GM23338 (cell line): ENCODE measurements at regions not wholly inside any gene's neighbourhood (a gene's known extent, or its start where the extent isn't known, plus 50 kb on each side); places are given as distances from the start of the nearest gene placed in this dataset.

Source experiments
- ATAC-seq: fragments of 200-7000 bp; cut with Tn5 transposase; 3 replicates; pipeline ENCODE4 v1.9.1; 2020
- DNase-seq: peaks from one replicate; pipeline ENCODE4 v3.0.0-alpha.2; 2015; ENCODE audit warnings: low spot score
- H2AFZ ChIP-seq: fragments of 200-600 bp; sonication (generic); 2 replicates; pipeline ENCODE4 v1.8.0; 2016; ENCODE audit warnings: antibody characterized with exemption, mild to moderate bottlenecking, moderate library complexity
- H3F3A ChIP-seq: fragments of 200-600 bp; sonication (generic); replicated peaks from 2 replicates; pipeline ENCODE4 v1.8.0; 2017; ENCODE audit warnings: antibody characterized with exemption, mixed run types, low read depth
- H3K27ac ChIP-seq: fragments of 200-600 bp; sonication (generic); 2 replicates; pipeline ENCODE4 v1.6.1; 2016; ENCODE audit warnings: low read depth
- H3K27me3 ChIP-seq: fragments of 200-600 bp; sonication (generic); 2 replicates; pipeline ENCODE4 v1.8.0; 2016; ENCODE audit warnings: mild to moderate bottlenecking, mixed run types, moderate library complexity; ENCODE audit not compliant: insufficient read depth
- H3K36me3 ChIP-seq: fragments of 200-600 bp; sonication (generic); 2 replicates; pipeline ENCODE4 v1.8.0; 2016; ENCODE audit warnings: mild to moderate bottlenecking; ENCODE audit not compliant: insufficient read depth
- H3K4me1 ChIP-seq: fragments of 200-600 bp; sonication (generic); 2 replicates; pipeline ENCODE4 v1.8.0; 2016; ENCODE audit warnings: mild to moderate bottlenecking, moderate library complexity; ENCODE audit not compliant: insufficient read depth
- H3K4me2 ChIP-seq: fragments of 200-600 bp; sonication (generic); 2 replicates; pipeline ENCODE4 v1.7.1; 2017; ENCODE audit warnings: mixed run types
- H3K4me3 ChIP-seq: fragments of 200-600 bp; sonication (generic); 2 replicates; pipeline ENCODE4 v1.6.1; 2016; ENCODE audit warnings: mixed run types
- H3K79me2 ChIP-seq: fragments of 200-600 bp; sonication (generic); replicated peaks from 2 replicates; pipeline ENCODE4 v1.8.0; 2017; ENCODE audit warnings: mild to moderate bottlenecking; ENCODE audit not compliant: insufficient read depth
- H3K9me2 ChIP-seq: fragments of 200-600 bp; sonication (generic); 2 replicates; pipeline ENCODE4 v1.8.0; 2017; ENCODE audit not compliant: insufficient read depth
- H4K20me1 ChIP-seq: fragments of 200-600 bp; sonication (generic); replicated peaks from 2 replicates; pipeline ENCODE4 v1.8.0; 2017; ENCODE audit warnings: mild to moderate bottlenecking; ENCODE audit not compliant: insufficient read depth
- H3K27ac Mint-ChIP-seq: 2 replicates; pipeline ENCODE4 v1.8.0; 2020; ENCODE audit warnings: inconsistent platforms, mild to moderate bottlenecking, moderate library complexity, mixed read lengths
- H3K27me3 Mint-ChIP-seq: 3 replicates; pipeline ENCODE4 v1.8.0; 2022; ENCODE audit warnings: low read depth, mild to moderate bottlenecking, moderate library complexity, mixed read lengths, inconsistent platforms; ENCODE audit not compliant: insufficient read depth, poor library complexity
- H3K36me3 Mint-ChIP-seq: 3 replicates; pipeline ENCODE4 v1.8.0; 2021; ENCODE audit warnings: low read depth, mild to moderate bottlenecking, inconsistent platforms, moderate library complexity, mixed read lengths
- H3K4me1 Mint-ChIP-seq: 3 replicates; pipeline ENCODE4 v1.8.0; 2020; ENCODE audit warnings: mild to moderate bottlenecking, inconsistent platforms, mixed read lengths
- H3K4me3 Mint-ChIP-seq: 3 replicates; pipeline ENCODE4 v1.8.0; 2021; ENCODE audit warnings: moderate library complexity, mild to moderate bottlenecking, inconsistent platforms, mixed read lengths
- H3K9me3 Mint-ChIP-seq: 3 replicates; pipeline ENCODE4 v1.8.0; 2020; ENCODE audit warnings: moderate library complexity, mild to moderate bottlenecking, inconsistent platforms, mixed read lengths
- CREB1 ChIP-seq: fragments of 250-450 bp; sonication (Bioruptor Pico); IDR thresholded peaks from 2 replicates; pipeline ENCODE4 v1.5.0; 2020; ENCODE audit warnings: low read depth, mild to moderate bottlenecking, moderate library complexity
- EZH2 ChIP-seq: fragments of 200-600 bp; sonication (generic); IDR thresholded peaks from one replicate; pipeline ENCODE4 v1.8.0; 2017; ENCODE audit warnings: antibody characterized with exemption, mild to moderate bottlenecking, low read depth; ENCODE audit not compliant: unreplicated experiment
- EZH2phosphoT487 ChIP-seq: fragments of 200-600 bp; sonication (generic); IDR thresholded peaks from one replicate; pipeline ENCODE4 v1.8.1; 2018; ENCODE audit warnings: antibody characterized with exemption; ENCODE audit not compliant: unreplicated experiment
- POLR2AphosphoS5 ChIP-seq: IDR thresholded peaks from 2 replicates; pipeline ENCODE4 v1.6.1; 2016; ENCODE audit warnings: antibody characterized with exemption, low read depth
- STAT1 ChIP-seq: IDR thresholded peaks from one replicate; pipeline ENCODE4 v1.6.1; 2016; ENCODE audit warnings: antibody characterized with exemption; ENCODE audit not compliant: unreplicated experiment
- ZNF114 ChIP-seq: fragments of 250-450 bp; sonication (Bioruptor Pico); IDR thresholded peaks from 2 replicates; pipeline ENCODE4 v1.5.0; 2020; ENCODE audit warnings: mild to moderate bottlenecking, moderate library complexity
- ZNF331 ChIP-seq: fragments of 250-450 bp; sonication (Bioruptor Pico); IDR thresholded peaks from 2 replicates; pipeline ENCODE4 v1.5.0; 2020; ENCODE audit warnings: low read depth, mild to moderate bottlenecking, moderate library complexity
- ZNF462 ChIP-seq: fragments of 250-450 bp; sonication (Bioruptor Pico); IDR thresholded peaks from 2 replicates; pipeline ENCODE4 v1.5.0; 2020; ENCODE audit warnings: mild to moderate bottlenecking, moderate library complexity
- TF ChIP-seq, protein P1 (sequence below): IDR thresholded peaks from 2 replicates; pipeline ENCODE4 v1.6.1; 2016; ENCODE audit warnings: antibody characterized with exemption
- TF ChIP-seq, protein P2 (sequence below), 2 experiments: fragments of 200-600 bp in 1 of 2; sonication (generic) in 1 of 2; conservative IDR thresholded peaks; 2 replicates each; pipeline versions ENCODE4 v1.5.1 to v1.6.1; 2016 to 2017; ENCODE audit warnings: antibody characterized with exemption in 2 of 2, low read depth in 2 of 2, mild to moderate bottlenecking in 2 of 2, moderate library complexity in 1 of 2
- TF ChIP-seq, protein P3 (sequence below): IDR thresholded peaks from one replicate; pipeline ENCODE4 v1.6.1; 2018; ENCODE audit warnings: antibody characterized with exemption; ENCODE audit not compliant: unreplicated experiment

DNA sequence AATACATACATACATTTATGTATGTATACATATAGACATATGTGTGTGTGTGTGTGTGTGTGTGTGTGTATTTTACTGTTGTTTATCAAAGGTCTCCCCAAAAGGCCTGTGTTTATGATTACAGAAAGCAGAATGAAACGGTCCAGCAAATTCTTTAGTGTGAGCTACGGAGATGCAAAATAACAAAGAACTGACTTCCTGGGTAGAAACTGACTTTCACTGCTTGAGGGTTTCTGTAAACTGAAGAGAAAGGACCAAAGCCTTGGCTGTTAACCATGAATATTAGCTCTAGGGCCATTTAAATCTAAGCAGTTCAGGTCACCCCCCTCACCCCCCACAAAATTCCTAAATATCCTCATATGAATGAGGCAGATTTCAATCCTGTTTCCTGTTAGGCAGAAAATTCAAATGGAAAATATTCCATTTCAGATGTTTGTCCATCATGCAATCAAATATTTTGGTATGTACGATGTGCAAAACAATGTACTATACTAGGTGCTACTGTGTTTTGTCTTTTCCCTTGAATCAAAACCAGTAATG, 213.2 kb downstream of the TGFB2 start (continued):
- TF ChIP-seq, protein P1, sequence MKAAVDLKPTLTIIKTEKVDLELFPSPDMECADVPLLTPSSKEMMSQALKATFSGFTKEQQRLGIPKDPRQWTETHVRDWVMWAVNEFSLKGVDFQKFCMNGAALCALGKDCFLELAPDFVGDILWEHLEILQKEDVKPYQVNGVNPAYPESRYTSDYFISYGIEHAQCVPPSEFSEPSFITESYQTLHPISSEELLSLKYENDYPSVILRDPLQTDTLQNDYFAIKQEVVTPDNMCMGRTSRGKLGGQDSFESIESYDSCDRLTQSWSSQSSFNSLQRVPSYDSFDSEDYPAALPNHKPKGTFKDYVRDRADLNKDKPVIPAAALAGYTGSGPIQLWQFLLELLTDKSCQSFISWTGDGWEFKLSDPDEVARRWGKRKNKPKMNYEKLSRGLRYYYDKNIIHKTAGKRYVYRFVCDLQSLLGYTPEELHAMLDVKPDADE: no peak

GRCh38 chr1:218565377-218565776, 220.2 kb downstream of the TGFB2 start:
- Mint-ChIP-seq H3K36me3 (no peaks in the 10 kb centered on the region), H3K9me3 (no peaks in the 10 kb centered on the region), H3K27ac (no peak overlapping the region), H3K4me3 (no peak overlapping the region), H3K4me1 (peaks cover 10% of the 10 kb centered on the region; the same call in 2 of the 3 replicates), H3K27me3 (peaks cover 3% of the 10 kb centered on the region)
- Histone ChIP-seq H3K4me1 (no peaks in the 10 kb centered on the region), H3F3A (no peaks in the 10 kb centered on the region), H2AFZ (peak overlapping the region; percentile 69; the same call in 1 of the 2 replicates), H4K20me1 (no peaks in the 10 kb centered on the region), H3K4me2 (no peak overlapping the region), H3K9me2 (no peaks in the 10 kb centered on the region), H3K79me2 (no peaks in the 10 kb centered on the region), H3K27me3 (no peaks in the 10 kb centered on the region), H3K36me3 (no peaks in the 10 kb centered on the region), H3K4me3 (no peak overlapping the region), H3K27ac (no peak overlapping the region)
- DNase-seq: peak; percentile 3
- no peak for ATAC-seq
- TF ChIP-seq EZH2 (no peak), ZNF114 (CRISPR knock-in tag) (no peak), POLR2AphosphoS5 (no peak), ZNF462 (no peak), EZH2phosphoT487 (no peak), CREB1 (CRISPR knock-in tag) (no peak), ZNF331 (no peak), STAT1 (no peak)
- TF ChIP-seq, protein P2, sequence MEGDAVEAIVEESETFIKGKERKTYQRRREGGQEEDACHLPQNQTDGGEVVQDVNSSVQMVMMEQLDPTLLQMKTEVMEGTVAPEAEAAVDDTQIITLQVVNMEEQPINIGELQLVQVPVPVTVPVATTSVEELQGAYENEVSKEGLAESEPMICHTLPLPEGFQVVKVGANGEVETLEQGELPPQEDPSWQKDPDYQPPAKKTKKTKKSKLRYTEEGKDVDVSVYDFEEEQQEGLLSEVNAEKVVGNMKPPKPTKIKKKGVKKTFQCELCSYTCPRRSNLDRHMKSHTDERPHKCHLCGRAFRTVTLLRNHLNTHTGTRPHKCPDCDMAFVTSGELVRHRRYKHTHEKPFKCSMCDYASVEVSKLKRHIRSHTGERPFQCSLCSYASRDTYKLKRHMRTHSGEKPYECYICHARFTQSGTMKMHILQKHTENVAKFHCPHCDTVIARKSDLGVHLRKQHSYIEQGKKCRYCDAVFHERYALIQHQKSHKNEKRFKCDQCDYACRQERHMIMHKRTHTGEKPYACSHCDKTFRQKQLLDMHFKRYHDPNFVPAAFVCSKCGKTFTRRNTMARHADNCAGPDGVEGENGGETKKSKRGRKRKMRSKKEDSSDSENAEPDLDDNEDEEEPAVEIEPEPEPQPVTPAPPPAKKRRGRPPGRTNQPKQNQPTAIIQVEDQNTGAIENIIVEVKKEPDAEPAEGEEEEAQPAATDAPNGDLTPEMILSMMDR (conservative IDR thresholded peaks at IDR 0.05; ENCODE audit: low read depth in 2 of 2): no peak
- TF ChIP-seq, protein P1: no peak
- TF ChIP-seq, protein P3, sequence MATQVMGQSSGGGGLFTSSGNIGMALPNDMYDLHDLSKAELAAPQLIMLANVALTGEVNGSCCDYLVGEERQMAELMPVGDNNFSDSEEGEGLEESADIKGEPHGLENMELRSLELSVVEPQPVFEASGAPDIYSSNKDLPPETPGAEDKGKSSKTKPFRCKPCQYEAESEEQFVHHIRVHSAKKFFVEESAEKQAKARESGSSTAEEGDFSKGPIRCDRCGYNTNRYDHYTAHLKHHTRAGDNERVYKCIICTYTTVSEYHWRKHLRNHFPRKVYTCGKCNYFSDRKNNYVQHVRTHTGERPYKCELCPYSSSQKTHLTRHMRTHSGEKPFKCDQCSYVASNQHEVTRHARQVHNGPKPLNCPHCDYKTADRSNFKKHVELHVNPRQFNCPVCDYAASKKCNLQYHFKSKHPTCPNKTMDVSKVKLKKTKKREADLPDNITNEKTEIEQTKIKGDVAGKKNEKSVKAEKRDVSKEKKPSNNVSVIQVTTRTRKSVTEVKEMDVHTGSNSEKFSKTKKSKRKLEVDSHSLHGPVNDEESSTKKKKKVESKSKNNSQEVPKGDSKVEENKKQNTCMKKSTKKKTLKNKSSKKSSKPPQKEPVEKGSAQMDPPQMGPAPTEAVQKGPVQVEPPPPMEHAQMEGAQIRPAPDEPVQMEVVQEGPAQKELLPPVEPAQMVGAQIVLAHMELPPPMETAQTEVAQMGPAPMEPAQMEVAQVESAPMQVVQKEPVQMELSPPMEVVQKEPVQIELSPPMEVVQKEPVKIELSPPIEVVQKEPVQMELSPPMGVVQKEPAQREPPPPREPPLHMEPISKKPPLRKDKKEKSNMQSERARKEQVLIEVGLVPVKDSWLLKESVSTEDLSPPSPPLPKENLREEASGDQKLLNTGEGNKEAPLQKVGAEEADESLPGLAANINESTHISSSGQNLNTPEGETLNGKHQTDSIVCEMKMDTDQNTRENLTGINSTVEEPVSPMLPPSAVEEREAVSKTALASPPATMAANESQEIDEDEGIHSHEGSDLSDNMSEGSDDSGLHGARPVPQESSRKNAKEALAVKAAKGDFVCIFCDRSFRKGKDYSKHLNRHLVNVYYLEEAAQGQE: no peak
